OCI-M1 (cell line): ENCODE measurements at regions not wholly inside any gene's neighbourhood (a gene's known extent, or its start where the extent isn't known, plus 50 kb on each side); places are given as distances from the start of the nearest gene placed in this dataset.

Source experiments
- DNase-seq: peaks from one replicate; lab custom pipeline; 2025; lab: John Stamatoyannopoulos, UW

DNA sequence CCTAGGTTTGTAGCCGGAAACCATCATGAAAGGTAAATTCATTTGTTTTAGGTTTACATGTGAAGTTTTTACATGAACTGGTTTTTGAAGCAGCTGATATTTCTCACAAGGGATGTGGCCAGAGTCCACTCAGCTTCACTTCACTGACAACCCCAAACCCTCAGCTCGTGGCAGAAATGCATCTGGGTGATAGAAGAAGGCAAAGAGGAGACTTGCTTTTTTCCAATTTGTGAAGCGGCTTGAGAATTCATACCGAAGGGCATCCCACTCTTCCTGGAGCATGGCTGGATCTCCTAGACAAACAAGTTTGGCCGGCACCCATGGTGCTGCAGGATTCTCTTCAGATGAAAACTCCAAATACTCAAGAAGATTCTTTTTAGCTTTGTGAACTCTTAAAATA lies 392.8 kb upstream of the CNR1 start:
- no peak for DNase-seq

DNA sequence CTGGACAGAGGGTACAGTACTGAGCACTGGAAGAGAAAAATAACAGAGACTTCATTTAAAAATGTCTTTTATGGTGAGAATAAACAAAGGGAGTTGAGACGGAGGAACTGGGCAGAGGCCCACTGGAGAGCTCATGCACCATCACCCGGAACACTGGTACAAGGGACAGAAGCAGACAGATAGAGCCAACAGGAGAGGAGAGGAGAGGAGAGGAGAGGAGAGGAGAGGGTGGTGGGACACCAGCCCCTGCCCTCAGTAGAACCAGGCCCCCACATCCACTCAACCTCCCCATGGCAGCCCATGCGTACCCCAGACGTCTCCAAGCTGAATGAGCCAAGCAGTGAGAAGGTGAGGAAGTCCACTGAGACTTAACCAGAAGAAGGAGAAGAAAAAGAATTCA lies 390.5 kb upstream of the CNR1 start:
- no peak for DNase-seq

DNA sequence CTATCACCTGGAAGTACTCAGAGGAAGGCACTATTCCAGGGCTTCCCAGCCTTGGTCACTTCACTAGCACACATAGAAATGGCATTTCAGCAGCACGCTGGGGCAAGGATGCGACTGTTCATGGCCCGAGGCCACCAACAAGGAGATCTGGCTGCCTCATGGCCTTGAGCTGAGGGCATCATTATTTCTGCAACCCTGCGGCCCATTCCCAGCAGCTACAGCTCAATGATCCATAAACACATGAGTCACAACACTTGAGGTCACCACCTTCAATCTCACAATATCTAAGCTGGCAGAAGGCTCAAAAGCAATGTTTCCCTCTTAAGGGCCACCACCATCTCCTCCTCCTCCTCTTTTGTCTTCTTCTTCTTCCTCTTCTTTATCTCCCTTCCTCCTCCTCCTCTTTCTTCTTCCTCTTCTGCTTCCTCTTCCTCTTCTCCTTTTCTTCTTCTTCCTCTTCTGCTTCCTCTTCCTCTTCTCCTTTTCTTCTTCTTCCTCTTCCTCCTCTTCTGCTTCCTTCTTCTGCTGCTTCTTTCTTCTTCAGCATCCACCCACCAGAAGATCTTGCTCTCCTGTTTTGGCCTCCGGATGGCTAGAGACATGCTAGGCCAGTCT lies 382.9 kb upstream of the CNR1 start:
- no peak for DNase-seq

DNA sequence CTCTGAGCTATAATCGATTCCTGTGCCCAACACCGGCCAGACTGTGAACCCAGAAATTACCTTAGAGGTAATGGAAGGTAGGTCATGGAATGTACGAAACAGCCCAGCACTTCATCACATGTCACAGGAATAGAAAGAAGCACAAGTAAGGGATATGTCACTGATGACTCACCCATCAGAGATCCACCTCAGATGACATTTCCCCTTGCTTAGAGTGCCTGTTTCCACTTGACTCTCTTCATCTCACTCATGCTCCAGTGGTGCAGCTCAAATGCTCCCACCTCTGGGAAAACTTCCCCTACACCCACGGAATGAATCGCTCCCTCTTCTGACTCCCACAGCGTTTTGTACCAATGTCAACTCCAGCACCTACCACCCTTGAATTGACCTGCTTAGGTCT lies 381.6 kb upstream of the CNR1 start:
- DNase-seq = no peak

GRCh38 chr6:88545991-88546390 lies 379.8 kb upstream of the CNR1 start:
- DNase-seq = no peak

DNA sequence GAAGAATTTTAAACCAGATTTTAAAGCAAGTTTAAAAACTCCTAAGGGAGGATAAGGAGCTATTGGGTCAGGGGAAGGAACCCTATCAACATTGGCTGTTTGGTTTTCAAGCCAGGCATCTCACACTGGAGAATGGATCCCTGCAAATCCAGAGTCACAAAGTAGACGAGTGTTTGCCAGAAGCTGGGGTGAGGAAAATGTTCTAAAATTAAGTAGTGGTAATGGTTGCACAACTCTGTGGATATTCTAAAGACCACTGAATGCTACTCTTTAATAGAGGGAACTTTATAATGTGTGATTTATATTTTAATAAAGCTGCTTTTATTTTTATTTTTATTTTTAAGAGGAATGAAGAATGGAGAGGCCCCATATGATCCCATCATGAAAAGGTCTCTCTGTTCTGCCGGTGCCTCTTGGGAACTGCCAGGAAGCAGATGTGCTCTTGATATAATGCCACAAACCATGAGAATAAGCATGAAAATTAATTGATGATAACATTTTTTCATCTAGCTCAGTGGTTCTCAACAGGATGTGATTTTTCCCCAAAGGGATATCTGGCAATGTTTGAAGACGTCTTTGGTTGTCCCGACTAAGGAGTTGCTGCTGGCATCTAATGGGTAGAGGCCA lies 379.0 kb upstream of the CNR1 start:
- DNase-seq = no peak

GRCh38 chr6:88539295-88539764 lies 373.2 kb upstream of the CNR1 start:
- DNase-seq = no peak

DNA sequence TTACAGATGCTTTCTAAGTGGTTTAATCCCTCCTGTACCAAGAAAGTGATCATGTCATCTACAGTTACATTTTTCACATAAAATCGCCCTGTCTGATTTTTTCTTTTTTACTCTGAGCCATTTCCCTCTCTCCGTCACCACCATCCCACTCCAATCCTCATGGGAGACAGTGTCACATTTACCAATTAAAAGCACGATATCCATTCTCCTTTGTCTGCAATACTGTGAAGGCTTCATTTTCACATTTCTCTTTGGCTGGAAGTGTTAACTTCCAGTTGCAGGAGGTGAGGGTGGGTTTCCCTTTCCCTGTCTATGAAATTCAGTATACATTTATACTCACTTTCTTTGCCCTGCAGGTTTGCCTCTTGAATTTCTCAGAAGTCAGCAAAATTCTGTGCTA lies 372.7 kb upstream of the CNR1 start:
- DNase-seq = no peak

DNA sequence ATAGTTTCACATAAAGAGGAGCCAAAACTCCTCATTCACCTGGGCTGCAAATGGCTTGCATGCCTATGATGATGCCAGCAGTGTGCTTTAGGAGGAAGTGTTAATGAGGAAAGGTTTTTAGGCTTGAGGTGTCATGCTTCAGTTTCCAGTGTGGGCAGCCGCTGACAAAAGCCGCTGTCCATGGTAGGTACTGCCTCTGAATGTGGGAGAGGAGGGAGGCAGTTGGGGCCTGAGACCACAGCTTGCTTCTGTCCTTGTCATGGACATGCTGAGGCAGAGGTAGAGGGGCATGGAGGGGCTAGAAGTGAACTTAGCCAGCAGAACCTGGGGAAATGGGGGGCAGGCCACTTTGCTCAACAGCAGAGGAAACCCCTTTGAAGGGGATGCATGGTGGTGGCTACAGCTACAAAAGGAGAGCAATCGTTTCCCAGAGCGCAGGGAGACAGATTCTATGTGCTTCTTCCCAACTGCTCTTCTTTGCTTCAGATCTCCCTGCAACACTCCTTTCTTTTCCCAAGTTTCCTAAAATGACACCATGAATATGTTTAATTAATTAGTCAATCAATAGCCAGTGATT lies 372.1 kb upstream of the CNR1 start:
- peak; percentile 59 for DNase-seq

DNA sequence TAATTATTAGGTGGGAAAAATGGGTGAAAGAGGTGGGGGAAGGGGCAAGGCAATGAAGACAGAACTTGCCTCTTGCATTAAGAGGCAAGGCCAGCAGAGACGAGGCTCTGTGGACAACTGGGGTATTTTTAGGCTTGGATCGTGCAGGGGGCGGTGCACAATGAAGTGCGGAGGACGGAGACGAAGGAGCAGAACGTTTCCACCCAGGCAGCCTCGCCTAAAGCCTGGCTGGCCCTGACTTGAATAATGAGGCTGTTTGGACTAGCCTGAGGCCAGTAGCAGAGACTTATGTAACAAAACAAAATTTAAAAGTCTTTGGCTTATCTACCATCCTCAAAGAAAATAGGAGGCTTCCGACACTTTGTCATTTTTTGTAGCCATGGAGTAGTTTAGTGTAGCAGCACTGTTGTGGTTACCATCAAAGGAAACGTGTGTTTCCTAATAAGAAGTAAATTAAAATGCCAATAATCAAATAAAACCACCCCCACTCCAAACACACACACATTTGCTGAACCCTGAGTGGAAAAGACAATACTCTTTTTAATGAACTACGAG lies 370.0 kb upstream of the CNR1 start:
- no peak for DNase-seq

- peak; percentile 12 for DNase-seq
Measured at GRCh38 chr6:88535306-88535705, 369.2 kb upstream of the CNR1 start.

DNA sequence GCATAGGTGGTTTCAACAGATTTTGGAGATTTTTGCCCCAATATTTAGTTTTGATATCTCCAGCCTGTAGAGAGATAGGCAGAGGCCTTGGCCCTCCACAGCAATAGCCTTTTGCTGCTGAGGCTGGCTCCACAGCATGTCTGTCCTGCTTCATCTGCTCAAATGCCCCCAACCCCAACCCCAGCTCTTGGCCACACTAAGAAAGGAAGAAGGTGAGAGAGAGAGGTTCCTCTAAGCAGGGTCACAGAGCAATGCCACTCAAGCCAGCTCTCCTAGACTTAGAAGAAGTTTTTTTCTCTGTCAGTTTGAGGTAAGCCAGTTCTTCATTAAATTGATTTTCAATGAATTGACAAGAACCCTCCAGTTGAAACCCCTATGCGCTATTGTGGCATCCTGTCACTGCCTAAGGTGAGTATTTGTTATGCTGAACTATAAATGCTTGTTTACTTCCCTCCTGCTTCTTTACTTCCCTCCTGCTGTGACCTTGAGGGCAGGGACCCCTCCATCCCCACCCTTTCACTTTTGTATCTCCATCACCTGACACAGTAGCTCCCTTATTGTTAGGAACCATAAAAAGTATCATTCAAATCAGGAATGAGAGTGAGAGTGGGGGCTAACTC lies 366.2 kb upstream of the CNR1 start:
- DNase-seq = no peak

DNA sequence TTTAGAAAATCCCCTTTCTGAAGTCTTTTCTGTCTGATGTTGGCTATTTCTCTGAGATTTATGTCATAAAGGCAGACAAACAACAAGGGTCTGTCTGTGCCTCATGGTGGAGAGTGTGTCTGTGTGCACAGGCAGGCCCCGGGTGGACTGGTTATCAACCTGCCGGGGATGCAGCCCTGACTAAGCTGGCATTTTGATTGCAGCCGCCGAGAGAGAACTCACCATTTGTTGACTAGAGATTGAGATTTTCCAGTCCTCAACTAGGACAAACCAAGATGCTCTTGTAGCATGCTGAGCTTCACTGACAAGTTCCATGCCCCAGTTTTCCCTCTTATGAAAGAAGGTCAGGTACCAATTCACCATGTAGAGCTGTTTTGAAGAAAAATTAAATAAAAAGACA lies 363.6 kb upstream of the CNR1 start:
- no peak for DNase-seq

- DNase-seq = no peak
Measured at GRCh38 chr6:88520445-88520844, 354.3 kb upstream of the CNR1 start.

DNA sequence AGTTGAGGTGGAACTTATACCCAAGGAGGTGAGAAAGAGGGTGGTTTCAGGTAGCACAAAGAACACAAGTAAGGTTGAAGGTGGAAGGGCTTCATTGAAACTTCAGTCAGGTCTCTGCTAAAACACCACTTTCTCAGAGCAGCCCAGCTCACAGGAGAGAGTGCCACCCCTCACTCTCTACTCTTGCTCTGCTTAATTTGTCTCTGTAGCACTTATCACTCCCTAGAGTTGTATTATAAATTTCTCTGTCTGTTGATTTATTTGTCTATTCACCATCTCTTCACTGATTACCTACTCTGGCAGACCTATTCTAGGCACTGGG lies 353.8 kb upstream of the CNR1 start:
- DNase-seq = no peak

GRCh38 chr6:88519301-88520016 lies 353.3 kb upstream of the CNR1 start:
- peak; percentile 32 for DNase-seq

GRCh38 chr6:88517737-88518136 lies 351.6 kb upstream of the CNR1 start:
- no peak for DNase-seq

DNA sequence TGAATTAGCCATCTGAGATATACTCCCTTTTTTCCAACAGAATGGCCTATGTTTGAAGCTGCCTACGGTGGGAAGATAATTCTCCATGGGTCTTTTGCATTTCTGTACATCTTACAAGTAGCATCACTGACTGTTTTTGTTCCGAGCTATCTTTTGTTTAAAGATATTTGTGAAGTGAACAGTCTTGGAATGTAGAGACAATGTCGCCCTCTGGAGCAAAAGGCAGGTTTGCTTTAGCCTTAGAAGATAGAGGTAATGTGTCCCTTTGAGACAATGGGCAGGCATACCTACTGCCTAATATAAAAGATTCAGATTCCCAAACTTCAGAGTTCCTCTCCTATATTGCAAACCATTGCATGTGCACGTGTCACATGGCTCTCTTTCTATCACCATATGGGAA lies 347.8 kb upstream of the CNR1 start:
- DNase-seq = no peak

GRCh38 chr6:88513471-88513870 lies 347.3 kb upstream of the CNR1 start:
- no peak for DNase-seq

GRCh38 chr6:88512951-88513350 lies 346.8 kb upstream of the CNR1 start:
- DNase-seq = no peak

- no peak for DNase-seq
Measured at GRCh38 chr6:88502391-88502790, 336.2 kb upstream of the CNR1 start.

- no peak for DNase-seq
Measured at GRCh38 chr6:88499845-88500699, 333.9 kb upstream of the CNR1 start.
